NCI-H2081 treated with DMSO at 0.1 percent for 48 hours (cell line): ENCODE measurements at regions not wholly inside any gene's neighbourhood (a gene's known extent, or its start where the extent isn't known, plus 50 kb on each side); places are given as distances from the start of the nearest gene placed in this dataset.
"Not testable (repeated sequence)": the region's sequence is repeated elsewhere in the genome, so short reads cannot be mapped to it uniquely, and the experiment has no call there.

Experiments used
- DNase-seq: peaks from one replicate; lab custom pipeline; 2025; lab: John Stamatoyannopoulos, UW

- not testable (repeated sequence) for DNase-seq
Measured at GRCh38 chr2:194276667-194277066, 1380.4 kb upstream of the SLC39A10 start.

DNA sequence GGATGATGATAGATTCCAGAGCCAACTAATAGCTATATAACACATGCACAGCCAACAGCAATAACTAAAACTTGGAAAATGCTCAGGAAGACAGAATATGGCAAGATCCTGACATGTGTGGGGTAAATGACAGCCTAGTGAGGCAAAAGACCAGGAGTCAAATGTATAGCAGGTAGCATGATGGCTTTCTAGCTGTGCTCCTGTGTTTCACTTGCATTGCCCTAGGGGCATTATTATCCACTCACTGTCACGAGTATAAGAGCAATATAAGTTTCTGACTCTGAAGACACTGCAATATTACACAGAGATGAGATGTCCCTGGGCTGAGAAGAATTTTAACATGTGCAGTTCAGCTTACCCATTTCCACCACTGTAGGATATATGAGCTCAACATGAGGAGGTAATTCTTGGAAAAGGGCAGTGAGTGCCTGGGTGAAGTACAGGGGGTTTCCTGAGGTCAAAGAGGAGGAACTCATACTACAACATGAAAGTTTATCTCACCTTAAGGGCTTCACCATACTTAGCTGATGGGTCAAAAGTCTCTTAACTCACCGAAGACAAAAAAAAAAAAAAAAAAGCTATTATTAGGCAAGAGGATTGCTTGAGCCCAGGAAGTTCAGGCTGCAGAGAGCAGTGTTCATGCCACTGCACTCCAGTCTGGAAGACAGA lies 1385.6 kb upstream of the SLC39A10 start:
- no peak for DNase-seq

GRCh38 chr2:194270648-194271047 lies 1386.4 kb upstream of the SLC39A10 start:
- no peak for DNase-seq

- DNase-seq: no peak
Measured at GRCh38 chr2:194264586-194264985, 1392.4 kb upstream of the SLC39A10 start.

DNA sequence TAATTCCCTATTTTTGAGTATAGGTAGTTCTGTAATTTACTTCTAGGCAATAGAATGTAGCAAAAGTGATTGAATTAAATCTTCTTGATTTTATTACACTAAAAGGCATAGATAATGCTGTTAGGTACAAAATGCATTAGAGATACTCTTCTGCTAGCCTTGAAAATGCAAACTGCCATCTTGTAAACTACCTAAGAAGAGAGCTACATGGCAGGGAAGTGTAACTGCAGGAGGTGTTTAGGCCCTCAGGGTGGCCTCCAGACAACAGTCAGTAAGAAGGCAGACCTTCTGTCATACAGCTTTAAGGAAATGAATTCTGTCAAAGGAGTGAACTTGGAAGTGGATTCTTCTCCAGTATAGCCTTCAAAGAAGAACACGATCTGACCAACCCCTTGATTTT lies 1396.8 kb upstream of the SLC39A10 start:
- DNase-seq: no peak

GRCh38 chr2:194257095-194257494 lies 1399.9 kb upstream of the SLC39A10 start:
- DNase-seq: no peak

- no peak for DNase-seq
Measured at GRCh38 chr2:194253528-194254259, 1403.3 kb upstream of the SLC39A10 start.

- no peak for DNase-seq
Measured at GRCh38 chr2:194252127-194252526, 1404.9 kb upstream of the SLC39A10 start.

DNA sequence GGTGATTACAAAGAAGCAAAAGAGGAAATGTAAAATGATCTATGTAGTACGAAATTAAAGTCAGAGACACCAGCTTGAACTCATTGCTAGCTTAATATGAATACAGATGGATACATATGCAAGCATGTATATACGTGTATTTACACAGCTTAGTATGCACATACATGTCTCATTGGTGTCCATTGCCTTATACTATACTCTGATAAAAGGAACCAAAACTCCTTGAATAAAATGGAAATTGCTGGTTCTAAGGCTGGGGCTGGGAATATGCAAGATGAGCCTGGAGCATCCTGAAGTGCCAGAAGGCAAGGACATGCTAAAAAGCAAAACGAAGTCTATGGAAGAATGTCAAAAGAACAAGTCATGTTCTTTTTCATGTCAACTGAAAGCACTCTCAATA lies 1424.4 kb upstream of the SLC39A10 start:
- no peak for DNase-seq

DNA sequence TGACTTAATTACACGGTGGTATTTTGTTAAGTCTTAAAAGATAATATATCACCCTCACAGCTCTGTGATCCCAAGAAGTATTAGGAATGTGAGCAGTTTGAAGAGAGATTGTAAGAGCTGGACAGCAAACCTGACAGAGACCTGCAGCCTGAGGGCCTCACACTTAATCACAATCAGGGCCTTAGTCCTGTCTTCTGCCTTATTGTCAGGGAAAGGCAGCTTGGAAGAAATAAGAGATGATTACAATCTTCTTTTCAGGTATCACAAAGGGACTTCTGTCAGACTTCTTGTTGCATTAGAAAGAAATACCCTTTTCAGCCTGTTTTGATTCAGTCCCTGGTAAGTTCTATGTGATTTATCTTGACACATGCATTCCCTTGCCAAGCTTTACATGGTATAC lies 1433.8 kb upstream of the SLC39A10 start:
- no peak for DNase-seq

DNA sequence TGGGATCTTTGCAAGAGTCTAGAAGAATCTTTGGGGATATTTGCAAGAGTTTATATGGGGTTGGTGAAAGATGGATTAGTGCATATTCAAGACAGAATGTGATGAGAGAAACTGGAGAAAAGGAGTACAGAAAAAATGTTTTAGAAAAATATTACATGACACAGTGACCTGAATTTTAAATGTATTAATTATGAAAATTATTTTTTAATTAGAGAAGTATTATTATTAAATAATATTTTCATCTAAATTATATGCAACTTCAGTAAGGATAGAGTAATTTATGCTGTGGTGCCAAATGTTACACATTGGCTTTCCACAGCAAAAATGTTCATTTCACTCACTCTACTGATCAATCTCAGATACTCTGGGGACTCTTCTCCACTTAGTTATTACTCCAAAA lies 1442.8 kb upstream of the SLC39A10 start:
- DNase-seq: no peak

- no peak for DNase-seq
Measured at GRCh38 chr2:194205568-194206227, 1451.3 kb upstream of the SLC39A10 start.

DNA sequence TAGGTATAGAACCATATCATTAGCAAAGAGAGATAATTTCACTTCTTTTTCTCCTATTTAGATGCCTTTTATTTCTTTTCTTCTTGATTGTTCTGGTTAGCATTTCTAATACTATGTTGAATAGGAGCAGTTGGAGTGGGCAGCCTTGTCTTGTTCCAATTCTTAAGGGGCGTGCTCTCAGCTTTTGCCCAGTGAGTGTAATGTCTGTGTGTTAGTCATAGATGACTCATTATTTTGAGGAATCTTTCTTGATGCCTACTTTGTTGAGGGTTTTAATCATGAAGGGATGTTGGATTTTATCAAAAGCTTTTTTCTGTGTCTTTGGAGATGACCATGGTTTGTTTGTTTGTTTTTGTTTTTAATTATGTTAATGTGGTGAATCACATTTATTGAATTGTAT lies 1453.1 kb upstream of the SLC39A10 start:
- no peak for DNase-seq

DNA sequence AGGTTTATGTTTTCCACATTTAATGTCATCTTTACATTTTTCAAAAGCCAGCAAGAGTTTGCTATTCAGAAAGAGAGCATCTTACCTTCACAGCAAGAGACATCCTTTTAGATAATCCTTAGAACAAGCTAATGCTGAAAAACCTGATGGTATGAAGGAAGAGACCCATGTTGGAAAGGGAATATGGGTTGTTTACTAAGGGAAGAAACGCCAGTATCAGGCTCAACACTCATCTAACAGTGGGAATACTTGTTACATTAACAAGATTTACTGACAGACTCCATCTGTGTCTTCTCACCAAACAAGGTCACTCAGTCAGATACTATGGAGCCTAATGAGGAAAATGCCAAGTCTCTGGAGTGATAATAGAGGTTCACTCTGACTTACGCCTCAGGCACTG lies 1474.1 kb upstream of the SLC39A10 start:
- DNase-seq: no peak

DNA sequence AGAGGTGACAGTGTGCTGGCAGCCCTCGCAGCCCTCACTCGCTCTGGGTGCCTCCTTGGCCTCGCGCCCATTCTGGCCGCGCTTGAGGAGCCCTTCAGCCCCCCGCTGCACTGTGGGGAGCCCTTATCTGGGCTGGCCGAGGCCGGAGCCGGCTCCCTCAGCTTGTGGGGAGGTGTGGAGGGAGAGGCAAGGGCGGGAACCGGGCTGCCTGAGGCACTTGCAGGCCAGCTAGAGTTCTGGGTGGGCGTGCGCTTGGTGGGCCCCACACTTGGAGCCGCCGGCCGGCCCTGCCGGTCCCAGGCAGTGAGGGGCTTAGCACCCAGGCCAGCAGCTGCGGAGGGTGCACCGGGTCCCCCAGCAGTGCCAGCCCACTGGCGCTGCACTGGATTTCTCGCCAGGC lies 1480.9 kb upstream of the SLC39A10 start:
- DNase-seq: no peak

- peak; percentile 17 for DNase-seq
Measured at GRCh38 chr2:194166818-194167217, 1490.2 kb upstream of the SLC39A10 start.

DNA sequence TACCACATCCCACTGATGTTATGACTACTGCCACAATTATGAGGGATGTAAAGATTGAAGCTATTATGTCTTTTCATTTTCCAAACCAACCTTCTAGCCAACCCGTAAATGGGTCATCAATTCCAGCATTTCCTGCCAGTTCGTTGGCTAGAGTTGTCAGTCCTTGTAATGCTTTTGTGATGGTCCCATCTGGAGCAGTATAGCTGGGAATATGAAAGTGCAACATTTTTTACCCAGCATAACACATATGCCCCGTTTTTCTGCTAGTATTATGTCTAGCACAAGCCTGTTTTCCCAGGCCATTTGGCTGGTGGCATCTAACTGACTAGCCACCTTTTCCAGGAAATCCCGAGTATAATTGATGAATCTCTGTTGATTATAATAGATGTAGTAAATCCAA lies 1501.6 kb upstream of the SLC39A10 start:
- no peak for DNase-seq

GRCh38 chr2:194151231-194151630 lies 1505.8 kb upstream of the SLC39A10 start:
- no peak for DNase-seq

- no peak for DNase-seq
Measured at GRCh38 chr2:194135463-194135862, 1521.6 kb upstream of the SLC39A10 start.

GRCh38 chr2:194128810-194129209 lies 1528.2 kb upstream of the SLC39A10 start:
- no peak for DNase-seq

- no peak for DNase-seq
Measured at GRCh38 chr2:194126418-194126817, 1530.6 kb upstream of the SLC39A10 start.

DNA sequence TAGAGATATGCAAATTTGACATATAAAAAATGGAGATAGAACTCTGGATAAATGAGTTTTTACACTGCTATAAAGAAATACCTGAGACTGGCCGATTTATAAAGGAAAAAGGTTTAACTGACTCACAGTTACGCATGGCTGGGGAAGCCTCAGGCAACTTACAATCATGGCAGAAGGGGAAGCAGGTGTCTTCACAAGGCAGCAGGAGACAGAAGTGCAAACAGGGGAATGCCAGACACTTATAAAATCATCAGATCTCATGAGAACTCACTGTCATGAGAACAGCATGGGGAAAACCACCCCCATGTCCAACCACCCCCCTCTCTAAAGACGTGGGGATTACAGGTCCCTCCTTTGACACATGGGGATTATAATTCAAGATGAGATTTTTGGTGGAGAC lies 1540.2 kb upstream of the SLC39A10 start:
- DNase-seq: no peak

DNA sequence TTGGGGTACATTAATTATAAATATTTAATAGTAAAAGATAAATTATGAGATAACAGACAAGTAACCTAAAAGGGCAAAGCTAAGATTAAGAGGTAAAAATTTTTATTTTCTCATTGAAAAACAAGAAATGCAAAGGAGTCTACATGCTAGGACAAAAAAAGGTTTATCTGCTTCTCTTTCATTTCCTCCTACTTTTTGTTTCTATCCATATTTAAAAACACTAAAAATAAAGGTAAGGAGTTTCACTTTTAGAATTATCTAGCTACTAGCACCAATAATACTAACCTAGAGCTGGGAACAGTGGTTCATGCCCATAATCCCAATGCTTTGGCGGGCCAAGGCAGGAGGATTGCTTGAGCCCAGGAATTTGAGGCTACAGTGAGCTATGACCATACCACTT lies 1551.7 kb upstream of the SLC39A10 start:
- DNase-seq: no peak
